IMR-90 (cell line): ENCODE measurements at regions not wholly inside any gene's neighbourhood (a gene's known extent, or its start where the extent isn't known, plus 50 kb on each side); places are given as distances from the start of the nearest gene placed in this dataset.

Experiments
- BHLHE40 ChIP-seq: fragments of 150-350 bp; IDR thresholded peaks from 2 replicates; pipeline ENCODE4 v1.6.1; 2016; ENCODE audit warnings: mild to moderate bottlenecking, low read depth, low read length
- MAZ ChIP-seq: IDR thresholded peaks from 2 replicates; pipeline ENCODE4 v1.6.1; 2012; ENCODE audit warnings: low read depth, mild to moderate bottlenecking, low read length, improper control_type of control experiment, moderate library complexity, borderline replicate concordance
- POLR2A ChIP-seq: IDR thresholded peaks from 2 replicates; pipeline ENCODE4 v1.6.1; 2012; ENCODE audit warnings: mild to moderate bottlenecking, low read depth, low read length
- RFX5 ChIP-seq: IDR thresholded peaks from 2 replicates; pipeline ENCODE4 v1.8.0; 2012; ENCODE audit warnings: low read depth, mild to moderate bottlenecking, low read length, moderate library complexity
- SMC3 ChIP-seq: fragments of 150-350 bp; IDR thresholded peaks from 2 replicates; pipeline ENCODE4 v1.6.1; 2016; ENCODE audit warnings: low read depth, mild to moderate bottlenecking, antibody characterized with exemption, low read length, moderate library complexity
- TF ChIP-seq, protein P1 (sequence below): conservative IDR thresholded peaks from 2 replicates; pipeline ENCODE4 v1.5.1; 2012; ENCODE audit warnings: mild to moderate bottlenecking, low read depth, low read length, improper control_type of control experiment

DNA sequence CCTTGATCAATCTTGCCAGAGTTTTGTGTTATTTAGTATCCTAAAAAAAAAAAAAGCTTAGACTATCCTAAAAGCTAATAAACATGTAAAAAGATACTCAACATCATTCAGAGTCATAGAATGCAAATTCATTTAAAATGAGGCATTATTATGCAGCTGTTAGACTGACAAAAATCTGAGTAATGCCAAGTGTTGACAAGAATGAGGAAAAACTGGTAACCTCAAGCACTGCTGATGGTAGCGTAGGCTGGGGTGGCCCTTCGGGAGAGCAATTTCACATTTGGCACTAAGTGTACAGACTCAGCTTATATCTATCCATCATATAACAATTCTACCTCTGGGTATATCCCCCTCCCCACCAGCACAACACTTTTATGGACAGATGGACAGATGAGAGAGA lies 280.4 kb downstream of the RAP2B start:
- TF ChIP-seq, protein P1, sequence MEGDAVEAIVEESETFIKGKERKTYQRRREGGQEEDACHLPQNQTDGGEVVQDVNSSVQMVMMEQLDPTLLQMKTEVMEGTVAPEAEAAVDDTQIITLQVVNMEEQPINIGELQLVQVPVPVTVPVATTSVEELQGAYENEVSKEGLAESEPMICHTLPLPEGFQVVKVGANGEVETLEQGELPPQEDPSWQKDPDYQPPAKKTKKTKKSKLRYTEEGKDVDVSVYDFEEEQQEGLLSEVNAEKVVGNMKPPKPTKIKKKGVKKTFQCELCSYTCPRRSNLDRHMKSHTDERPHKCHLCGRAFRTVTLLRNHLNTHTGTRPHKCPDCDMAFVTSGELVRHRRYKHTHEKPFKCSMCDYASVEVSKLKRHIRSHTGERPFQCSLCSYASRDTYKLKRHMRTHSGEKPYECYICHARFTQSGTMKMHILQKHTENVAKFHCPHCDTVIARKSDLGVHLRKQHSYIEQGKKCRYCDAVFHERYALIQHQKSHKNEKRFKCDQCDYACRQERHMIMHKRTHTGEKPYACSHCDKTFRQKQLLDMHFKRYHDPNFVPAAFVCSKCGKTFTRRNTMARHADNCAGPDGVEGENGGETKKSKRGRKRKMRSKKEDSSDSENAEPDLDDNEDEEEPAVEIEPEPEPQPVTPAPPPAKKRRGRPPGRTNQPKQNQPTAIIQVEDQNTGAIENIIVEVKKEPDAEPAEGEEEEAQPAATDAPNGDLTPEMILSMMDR = no peak
- TF ChIP-seq SMC3 = no peak
- TF ChIP-seq RFX5 = no peak
- no peak for TF ChIP-seq POLR2A
- TF ChIP-seq MAZ = no peak
- no peak for TF ChIP-seq BHLHE40
